ENCODE measurements at regions not wholly inside any gene's neighbourhood (a gene's known extent, or its start where the extent isn't known, plus 50 kb on each side); places are given as distances from the start of the nearest gene placed in this dataset.

DNA sequence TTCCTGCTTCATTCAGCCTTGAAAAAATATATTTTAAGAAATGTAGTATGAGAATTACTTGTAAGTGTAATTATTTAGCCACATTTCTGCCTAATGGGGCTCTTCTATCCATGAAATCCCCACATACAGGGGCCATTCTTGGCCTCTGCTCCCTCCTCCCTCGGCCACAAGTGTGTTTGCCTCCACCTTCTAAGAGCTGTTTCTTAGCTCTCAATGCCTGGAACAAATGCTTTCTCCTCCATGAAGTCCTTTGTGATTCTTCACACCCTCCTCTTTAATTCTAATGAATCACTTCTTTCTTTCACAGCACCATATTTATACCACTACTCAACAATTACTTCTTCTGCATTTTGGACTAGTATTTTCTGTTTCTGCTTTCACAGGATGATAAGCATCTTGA lies 88.8 kb upstream of the BET1 start:
- Histone ChIP-seq H3K4me3 (ENCODE audit: low read length in 3 of 3) (no peak overlapping the region), H3K4me1 (ENCODE audit: control insufficient read depth in 2 of 3, insufficient read depth in 2 of 3, low read depth in 1 of 3, low read length in 3 of 3) (no peaks in the 10 kb centered on the region), H3K27ac (ENCODE audit: low read depth in 2 of 2, low read length in 2 of 2) (no peak overlapping the region), H3K9me3 (ENCODE audit: control insufficient read depth in 2 of 3, insufficient read depth in 1 of 3, low read length in 3 of 3) (no peaks in the 10 kb centered on the region), H3K36me3 (ENCODE audit: control insufficient read depth in 2 of 3, insufficient read depth in 3 of 3, low read length in 3 of 3) (no peaks in the 10 kb centered on the region), H3K27me3 (ENCODE audit: control insufficient read depth, insufficient read depth, low read length) (no peaks in the 10 kb centered on the region), H3K9ac (ENCODE audit: low read length in 3 of 3) (no peak overlapping the region)
- TF ChIP-seq, protein P1, sequence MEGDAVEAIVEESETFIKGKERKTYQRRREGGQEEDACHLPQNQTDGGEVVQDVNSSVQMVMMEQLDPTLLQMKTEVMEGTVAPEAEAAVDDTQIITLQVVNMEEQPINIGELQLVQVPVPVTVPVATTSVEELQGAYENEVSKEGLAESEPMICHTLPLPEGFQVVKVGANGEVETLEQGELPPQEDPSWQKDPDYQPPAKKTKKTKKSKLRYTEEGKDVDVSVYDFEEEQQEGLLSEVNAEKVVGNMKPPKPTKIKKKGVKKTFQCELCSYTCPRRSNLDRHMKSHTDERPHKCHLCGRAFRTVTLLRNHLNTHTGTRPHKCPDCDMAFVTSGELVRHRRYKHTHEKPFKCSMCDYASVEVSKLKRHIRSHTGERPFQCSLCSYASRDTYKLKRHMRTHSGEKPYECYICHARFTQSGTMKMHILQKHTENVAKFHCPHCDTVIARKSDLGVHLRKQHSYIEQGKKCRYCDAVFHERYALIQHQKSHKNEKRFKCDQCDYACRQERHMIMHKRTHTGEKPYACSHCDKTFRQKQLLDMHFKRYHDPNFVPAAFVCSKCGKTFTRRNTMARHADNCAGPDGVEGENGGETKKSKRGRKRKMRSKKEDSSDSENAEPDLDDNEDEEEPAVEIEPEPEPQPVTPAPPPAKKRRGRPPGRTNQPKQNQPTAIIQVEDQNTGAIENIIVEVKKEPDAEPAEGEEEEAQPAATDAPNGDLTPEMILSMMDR (IDR thresholded peaks at IDR 0.05; ENCODE audit: borderline replicate concordance, extremely low read depth, insufficient read depth), result no peak
- no peak for FAIRE-seq
- intact Hi-C loops (cut with DNase I), result no loop called here
- DNase-seq, result no peak

DNA sequence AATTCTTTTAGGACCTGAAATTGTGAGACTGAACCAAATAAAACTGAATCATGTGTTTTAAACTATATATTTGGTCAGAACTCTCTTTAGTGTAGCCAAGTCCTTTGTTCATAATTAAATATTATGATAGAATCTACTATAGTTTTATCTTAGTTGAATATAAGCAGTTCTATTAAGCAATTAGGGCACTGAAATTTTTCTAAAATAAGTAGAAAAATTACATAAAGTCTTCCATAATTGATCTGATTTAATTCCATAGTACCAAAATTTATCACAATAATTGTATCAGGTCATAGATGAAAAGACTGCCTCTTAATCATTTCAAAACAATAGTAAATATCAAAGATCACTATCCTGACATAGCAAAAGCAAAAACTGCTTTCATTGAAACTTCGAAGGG lies 90.1 kb upstream of the BET1 start:
- H3K4me1 ChIP-seq (ENCODE audit: control insufficient read depth in 2 of 3, insufficient read depth in 2 of 3, low read depth in 1 of 3, low read length in 3 of 3), result no peaks in the 10 kb centered on the region
- H3K9me3 ChIP-seq (ENCODE audit: control insufficient read depth in 2 of 3, insufficient read depth in 1 of 3, low read length in 3 of 3), result no peaks in the 10 kb centered on the region
- no peak overlapping the region for H3K27ac ChIP-seq (ENCODE audit: low read depth in 2 of 2, low read length in 2 of 2)
- FAIRE-seq (no peak), DNase-seq (no peak)
- no peak overlapping the region for H3K4me3 ChIP-seq (ENCODE audit: low read length in 3 of 3)
- no peaks in the 10 kb centered on the region for H3K27me3 ChIP-seq (ENCODE audit: control insufficient read depth, insufficient read depth, low read length)
- TF ChIP-seq, protein P1 (IDR thresholded peaks at IDR 0.05; ENCODE audit: borderline replicate concordance, extremely low read depth, insufficient read depth), result no peak
- intact Hi-C loops (cut with DNase I), result no loop called here
- H3K36me3 ChIP-seq (ENCODE audit: control insufficient read depth in 2 of 3, insufficient read depth in 3 of 3, low read length in 3 of 3), result no peaks in the 10 kb centered on the region
- no peak overlapping the region for H3K9ac ChIP-seq (ENCODE audit: low read length in 3 of 3)

DNA sequence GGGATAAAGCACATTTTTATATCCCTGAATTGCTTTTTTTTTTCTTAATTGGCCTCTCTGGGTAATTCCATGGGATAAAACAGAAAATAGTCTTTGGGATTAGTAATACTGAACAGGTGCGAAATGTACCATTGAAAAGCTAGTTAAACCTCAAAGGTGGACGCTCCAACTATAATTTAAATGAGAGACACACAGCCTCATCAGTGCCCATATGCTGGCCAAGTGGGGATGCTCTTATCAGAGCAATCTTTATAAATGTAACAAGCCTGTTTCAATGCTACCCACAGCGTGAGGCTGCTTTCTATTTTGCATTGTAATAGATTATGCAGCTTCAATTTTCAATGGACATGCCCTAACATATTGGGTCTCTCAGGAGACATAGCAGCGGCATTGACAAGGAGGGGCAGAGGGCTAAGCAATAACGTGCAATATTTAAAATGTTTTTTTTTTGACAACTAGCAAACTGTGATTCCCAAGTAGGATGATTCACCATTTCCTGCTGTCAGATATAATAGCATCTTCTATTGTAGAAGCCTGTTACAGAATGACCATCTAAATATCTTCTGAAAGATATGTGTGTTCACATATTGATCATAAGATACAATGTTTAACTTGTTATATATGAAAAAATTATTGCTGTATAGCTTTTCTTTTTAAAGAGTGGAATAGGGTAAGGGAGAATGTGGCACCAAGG lies 91.3 kb upstream of the BET1 start:
- no peaks in the 10 kb centered on the region for H3K27me3 ChIP-seq (ENCODE audit: control insufficient read depth, insufficient read depth, low read length)
- H3K27ac ChIP-seq (ENCODE audit: low read depth in 2 of 2, low read length in 2 of 2), result no peak overlapping the region
- no peaks in the 10 kb centered on the region for H3K4me1 ChIP-seq (ENCODE audit: control insufficient read depth in 2 of 3, insufficient read depth in 2 of 3, low read depth in 1 of 3, low read length in 3 of 3)
- TF ChIP-seq, protein P1 (IDR thresholded peaks at IDR 0.05; ENCODE audit: borderline replicate concordance, extremely low read depth, insufficient read depth), result no peak
- H3K9me3 ChIP-seq (ENCODE audit: control insufficient read depth in 2 of 3, insufficient read depth in 1 of 3, low read length in 3 of 3), result no peaks in the 10 kb centered on the region
- no peak for DNase-seq
- H3K36me3 ChIP-seq (ENCODE audit: control insufficient read depth in 2 of 3, insufficient read depth in 3 of 3, low read length in 3 of 3), result no peaks in the 10 kb centered on the region
- intact Hi-C loops (cut with DNase I), result no loop called here
- no peak overlapping the region for H3K9ac ChIP-seq (ENCODE audit: low read length in 3 of 3)
- FAIRE-seq, result no peak
- no peak overlapping the region for H3K4me3 ChIP-seq (ENCODE audit: low read length in 3 of 3)

DNA sequence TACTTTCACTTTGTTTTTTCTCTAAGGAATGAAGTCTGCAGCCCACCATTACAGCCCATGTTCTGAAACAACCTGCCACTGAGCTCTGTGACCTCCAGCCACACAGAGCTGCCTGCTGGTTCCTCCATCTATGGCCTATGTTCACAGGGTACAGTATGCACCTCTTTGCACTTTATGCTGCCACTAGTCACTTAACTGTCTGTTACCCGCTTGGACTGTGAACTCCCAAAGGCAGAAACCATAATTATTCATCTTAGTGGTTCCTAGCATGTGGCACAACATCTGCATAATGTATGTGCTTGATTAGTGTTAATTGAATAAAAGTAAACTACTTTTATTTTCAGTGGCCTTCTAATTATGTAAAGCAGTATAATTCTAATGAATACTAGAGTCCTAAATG lies 95.5 kb upstream of the BET1 start:
- FAIRE-seq (no peak), DNase-seq (no peak)
- no peaks in the 10 kb centered on the region for H3K36me3 ChIP-seq (ENCODE audit: control insufficient read depth in 2 of 3, insufficient read depth in 3 of 3, low read length in 3 of 3)
- H3K9me3 ChIP-seq (ENCODE audit: control insufficient read depth in 2 of 3, insufficient read depth in 1 of 3, low read length in 3 of 3), result no peaks in the 10 kb centered on the region
- TF ChIP-seq, protein P1 (IDR thresholded peaks at IDR 0.05; ENCODE audit: borderline replicate concordance, extremely low read depth, insufficient read depth), result no peak
- no peak overlapping the region for H3K27ac ChIP-seq (ENCODE audit: low read depth in 2 of 2, low read length in 2 of 2)
- intact Hi-C loops (cut with DNase I), result no loop called here
- H3K4me3 ChIP-seq (ENCODE audit: low read length in 3 of 3), result no peak overlapping the region
- H3K27me3 ChIP-seq (ENCODE audit: control insufficient read depth, insufficient read depth, low read length), result no peaks in the 10 kb centered on the region
- H3K4me1 ChIP-seq (ENCODE audit: control insufficient read depth in 2 of 3, insufficient read depth in 2 of 3, low read depth in 1 of 3, low read length in 3 of 3), result no peaks in the 10 kb centered on the region
- no peak overlapping the region for H3K9ac ChIP-seq (ENCODE audit: low read length in 3 of 3)
